ENCODE measurements at regions not wholly inside any gene's neighbourhood (a gene's known extent, or its start where the extent isn't known, plus 50 kb on each side); places are given as distances from the start of the nearest gene placed in this dataset.
A peak's percentile ranks its signal among the peaks of the same experiment; 100 is the strongest.

- H3K27ac ChIP-seq, result peak overlapping the region in 1 of 12 donors; percentile 46
- peaks cover 0 to 4% (median 0%) of the 10 kb centered on the region in 12 donors for H3K9me3 ChIP-seq
- H3K4me3 ChIP-seq, result no peak overlapping the region
- no peaks in the 10 kb centered on the region for H3K36me3 ChIP-seq
- no peak for ATAC-seq
- 58 to 73% (median 64%) methylated on average over 3 of the region's 3 CpGs for WGBS, 4 donors
- no peaks in the 10 kb centered on the region for H3K27me3 ChIP-seq
- intact Hi-C loops (cut with DNase I), result no loop called here
- TF ChIP-seq POLR2A (IDR thresholded peaks at IDR 0.05) (no peak), CTCF (IDR thresholded peaks at IDR 0.05) (no peak)
- peaks cover 0 to 8% (median 0%) of the 10 kb centered on the region in 12 donors for H3K4me1 ChIP-seq
- no peak for DNase-seq
Observed at GRCh38 chr2:63658176-63658968, 69.6 kb downstream of the MDH1 start.

- H3K9me3 ChIP-seq, result no peaks in the 10 kb centered on the region
- H3K36me3 ChIP-seq, result no peaks in the 10 kb centered on the region
- TF ChIP-seq CTCF (IDR thresholded peaks at IDR 0.05) (no peak), POLR2A (IDR thresholded peaks at IDR 0.05) (no peak)
- no peak overlapping the region for H3K27ac ChIP-seq
- H3K4me1 ChIP-seq, result peaks cover 0 to 8% (median 0%) of the 10 kb centered on the region in 12 donors
- DNase-seq (no peak), ATAC-seq (no peak)
- H3K27me3 ChIP-seq, result no peaks in the 10 kb centered on the region
- intact Hi-C loops (cut with DNase I), result no loop called here
- H3K4me3 ChIP-seq, result no peak overlapping the region
Observed at GRCh38 chr2:63660060-63660459, 71.3 kb downstream of the MDH1 start.

- Histone ChIP-seq H3K27ac (no peak overlapping the region), H3K27me3 (no peaks in the 10 kb centered on the region), H3K9me3 (no peaks in the 10 kb centered on the region), H3K4me3 (no peak overlapping the region), H3K36me3 (no peaks in the 10 kb centered on the region), H3K4me1 (peaks cover 0 to 8% (median 0%) of the 10 kb centered on the region in 12 donors)
- no peak for DNase-seq
- ATAC-seq, result no peak
- TF ChIP-seq POLR2A (IDR thresholded peaks at IDR 0.05), result no peak
- TF ChIP-seq CTCF (IDR thresholded peaks at IDR 0.05), result no peak
- intact Hi-C loops (cut with DNase I), result no loop called here
Observed at GRCh38 chr2:63661076-63661475, 72.3 kb downstream of the MDH1 start.

- ATAC-seq (no peak), DNase-seq (no peak)
- TF ChIP-seq POLR2A (IDR thresholded peaks at IDR 0.05) (no peak), CTCF (IDR thresholded peaks at IDR 0.05) (no peak)
- Histone ChIP-seq H3K4me3 (no peak overlapping the region), H3K27me3 (no peaks in the 10 kb centered on the region), H3K4me1 (peaks cover 0 to 8% (median 0%) of the 10 kb centered on the region in 12 donors), H3K36me3 (no peaks in the 10 kb centered on the region), H3K27ac (no peak overlapping the region), H3K9me3 (no peaks in the 10 kb centered on the region)
- 80 to 88% (median 81%) methylated on average over 3 of the region's 3 CpGs for WGBS, 4 donors
- intact Hi-C loops (cut with DNase I), result no loop called here
Observed at GRCh38 chr2:63662028-63662804, 73.5 kb downstream of the MDH1 start.
